A673 (cell line): ENCODE measurements at regions not wholly inside any gene's neighbourhood (a gene's known extent, or its start where the extent isn't known, plus 50 kb on each side); places are given as distances from the start of the nearest gene placed in this dataset.

Experiments used
- BruUV-seq: library from RNA; stranded (reverse); fragments of 400-500 nt; replicated peaks from 2 replicates; lab custom pipeline; 2021; lab: Mats Ljungman, UMichigan
- CTCF ChIA-PET: fragments of 300-600 bp; sonication (Branson Sonifier 250); formaldehyde crosslinking; loops from one replicate; lab custom pipeline; 2022; ENCODE audit warnings: antibody characterized with exemption; lab: Charles Lee
- POLR2A ChIA-PET: fragments of 300-600 bp; sonication (Branson Sonifier 250); formaldehyde crosslinking; loops from one replicate; lab custom pipeline; 2022; ENCODE audit warnings: antibody characterized with exemption; ENCODE audit not compliant: low non-redundant PET; lab: Charles Lee
- DNase-seq: peaks from one replicate; pipeline ENCODE4 v3.0.0-alpha.2; 2015; ENCODE audit warnings: low spot score
- H3K27ac ChIP-seq: fragments of 200-600 bp; sonication (generic); 2 replicates; pipeline ENCODE4 v1.5.1; 2016; ENCODE audit warnings: mixed run types, low read depth, mild to moderate bottlenecking, mixed read lengths, antibody characterized with exemption, low read length; ENCODE audit not compliant: poor library complexity, severe bottlenecking
- H3K27me3 ChIP-seq: fragments of 200-600 bp; sonication (generic); replicated peaks from 2 replicates; pipeline ENCODE4 v1.6.1; 2017; ENCODE audit warnings: mixed run types, low read depth, mild to moderate bottlenecking, mixed read lengths, antibody characterized with exemption, low read length; ENCODE audit not compliant: insufficient read depth, poor library complexity
- H3K36me3 ChIP-seq: fragments of 200-600 bp; sonication (generic); 2 replicates; pipeline ENCODE4 v1.6.1; 2016; ENCODE audit warnings: mixed run types, mild to moderate bottlenecking, mixed read lengths, antibody characterized with exemption, low read length; ENCODE audit not compliant: insufficient read depth, poor library complexity, severe bottlenecking
- H3K4me1 ChIP-seq: fragments of 200-600 bp; sonication (generic); 2 replicates; pipeline ENCODE4 v1.6.1; 2017; ENCODE audit warnings: mixed run types, mild to moderate bottlenecking, mixed read lengths, antibody characterized with exemption, low read length; ENCODE audit not compliant: insufficient read depth, poor library complexity, severe bottlenecking
- H3K4me3 ChIP-seq: fragments of 200-600 bp; sonication (generic); 2 replicates; pipeline ENCODE4 v1.5.1; 2016; ENCODE audit warnings: low read depth, mixed run types, mild to moderate bottlenecking, mixed read lengths, low read length; ENCODE audit not compliant: poor library complexity, severe bottlenecking
- H3K9me3 ChIP-seq: fragments of 200-600 bp; sonication (generic); 2 replicates; pipeline ENCODE4 v1.6.1; 2016; ENCODE audit warnings: mixed run types, low read depth, mild to moderate bottlenecking, mixed read lengths, antibody characterized with exemption, low read length; ENCODE audit not compliant: poor library complexity, severe bottlenecking
- CTCF ChIP-seq: fragments of 300-800, 200-600 bp; sonication (generic); conservative IDR thresholded peaks from 2 replicates; pipeline ENCODE4 v1.5.1; 2017; ENCODE audit warnings: low read depth, mild to moderate bottlenecking, antibody characterized with exemption, low read length, moderate library complexity, mixed read lengths
- EZH2 ChIP-seq: fragments of 200-600 bp; sonication (generic); IDR thresholded peaks from 2 replicates; pipeline ENCODE4 v1.6.1; 2017; ENCODE audit warnings: borderline replicate concordance, low read depth, mild to moderate bottlenecking, mixed read lengths, antibody characterized with exemption, low read length; ENCODE audit not compliant: poor library complexity, severe bottlenecking
- intact Hi-C: fragments of 100-400 bp; cut with micrococcal nuclease; formaldehyde crosslinking; loops from one replicate; pipeline ENCODE4 v1.10.0; 2022; ENCODE audit not compliant: unreplicated experiment

- no peak for TF ChIP-seq EZH2
- no peak for TF ChIP-seq CTCF
- DNase-seq: no peak
- no TSS peak for BruUV-seq
- H3K9me3 ChIP-seq: no peaks in the 10 kb centered on the region
- no peak overlapping the region for H3K4me3 ChIP-seq
- ChIA-PET CTCF (no interaction called here), POLR2A (no interaction called here)
- no peaks in the 10 kb centered on the region for H3K36me3 ChIP-seq
- intact Hi-C loops: no loop called here
- no peak overlapping the region for H3K27ac ChIP-seq
- H3K4me1 ChIP-seq: no peaks in the 10 kb centered on the region
- peaks cover 46% of the 10 kb centered on the region for H3K27me3 ChIP-seq
These were observed 565.4 kb downstream of the ETS1 start for GRCh38 chr11:128022007-128022368.

- no peaks in the 10 kb centered on the region for H3K4me1 ChIP-seq
- CTCF ChIA-PET: no interaction called here
- no peak overlapping the region for H3K4me3 ChIP-seq
- BruUV-seq: no TSS peak
- no peaks in the 10 kb centered on the region for H3K9me3 ChIP-seq
- peaks cover 40% of the 10 kb centered on the region for H3K27me3 ChIP-seq
- no peak for DNase-seq
- no peak for TF ChIP-seq EZH2
- TF ChIP-seq CTCF: peak; percentile 48
- H3K27ac ChIP-seq: no peak overlapping the region
- intact Hi-C loops: loop anchor here (2.0 kb wide), 1 partner anchor 177 kb away; no protein-coding TSS in a partner anchor
- H3K36me3 ChIP-seq: no peaks in the 10 kb centered on the region
- POLR2A ChIA-PET: no interaction called here
These were observed 565.9 kb downstream of the ETS1 start for GRCh38 chr11:128021349-128022006.

GRCh38 chr11:128018692-128019091 lies 568.7 kb downstream of the ETS1 start:
- ChIA-PET POLR2A (no interaction called here), CTCF (no interaction called here)
- peaks cover 32% of the 10 kb centered on the region for H3K27me3 ChIP-seq
- TF ChIP-seq CTCF (no peak), EZH2 (no peak)
- no peaks in the 10 kb centered on the region for H3K36me3 ChIP-seq
- no peaks in the 10 kb centered on the region for H3K9me3 ChIP-seq
- no peaks in the 10 kb centered on the region for H3K4me1 ChIP-seq
- no TSS peak for BruUV-seq
- H3K4me3 ChIP-seq: no peak overlapping the region
- no peak overlapping the region for H3K27ac ChIP-seq
- intact Hi-C loops: no loop called here
- DNase-seq: no peak
